ENCODE measurements at regions not wholly inside any gene's neighbourhood (a gene's known extent, or its start where the extent isn't known, plus 50 kb on each side); places are given as distances from the start of the nearest gene placed in this dataset.
"Not testable (repeated sequence)": the region's sequence is repeated elsewhere in the genome, so short reads cannot be mapped to it uniquely, and the experiment has no call there.

DNA sequence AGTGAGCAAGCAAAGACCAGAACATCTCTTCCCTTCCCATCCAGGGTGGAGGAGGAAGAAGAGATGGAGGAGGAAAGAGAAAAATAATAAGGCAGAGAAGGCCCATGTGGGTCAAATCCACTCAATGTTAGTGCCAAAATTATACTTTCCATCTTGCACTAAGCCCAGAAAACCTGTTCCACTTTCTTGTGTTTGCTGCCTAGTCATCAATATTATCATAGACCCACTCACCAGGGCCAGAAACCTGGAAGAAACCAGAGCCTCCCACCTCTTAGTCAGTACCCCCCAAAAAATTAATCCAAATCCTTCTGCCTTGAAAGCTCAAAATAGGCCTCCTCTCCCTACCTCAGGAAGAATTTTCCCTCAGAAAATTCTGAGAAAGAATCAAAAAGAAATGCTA lies 171.1 kb downstream of the SOD2 start:
- Histone ChIP-seq H3K9me3 (no peaks in the 10 kb centered on the region), H3K27me3 (no peaks in the 10 kb centered on the region), H3K27ac (no peak overlapping the region), H3K4me3 (replicated peaks in 1 of 3) (no peak overlapping the region), H3K4me1 (no peaks in the 10 kb centered on the region), H3K36me3 (no peaks in the 10 kb centered on the region)
- no peak for DNase-seq
- intact Hi-C loops (cut with DNase I), result no loop called here
- TF ChIP-seq POLR2A (IDR thresholded peaks at IDR 0.05), result no peak
- TF ChIP-seq, protein P1, sequence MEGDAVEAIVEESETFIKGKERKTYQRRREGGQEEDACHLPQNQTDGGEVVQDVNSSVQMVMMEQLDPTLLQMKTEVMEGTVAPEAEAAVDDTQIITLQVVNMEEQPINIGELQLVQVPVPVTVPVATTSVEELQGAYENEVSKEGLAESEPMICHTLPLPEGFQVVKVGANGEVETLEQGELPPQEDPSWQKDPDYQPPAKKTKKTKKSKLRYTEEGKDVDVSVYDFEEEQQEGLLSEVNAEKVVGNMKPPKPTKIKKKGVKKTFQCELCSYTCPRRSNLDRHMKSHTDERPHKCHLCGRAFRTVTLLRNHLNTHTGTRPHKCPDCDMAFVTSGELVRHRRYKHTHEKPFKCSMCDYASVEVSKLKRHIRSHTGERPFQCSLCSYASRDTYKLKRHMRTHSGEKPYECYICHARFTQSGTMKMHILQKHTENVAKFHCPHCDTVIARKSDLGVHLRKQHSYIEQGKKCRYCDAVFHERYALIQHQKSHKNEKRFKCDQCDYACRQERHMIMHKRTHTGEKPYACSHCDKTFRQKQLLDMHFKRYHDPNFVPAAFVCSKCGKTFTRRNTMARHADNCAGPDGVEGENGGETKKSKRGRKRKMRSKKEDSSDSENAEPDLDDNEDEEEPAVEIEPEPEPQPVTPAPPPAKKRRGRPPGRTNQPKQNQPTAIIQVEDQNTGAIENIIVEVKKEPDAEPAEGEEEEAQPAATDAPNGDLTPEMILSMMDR (IDR thresholded peaks at IDR 0.05), result no peak

GRCh38 chr6:159520002-159520401 lies 173.0 kb downstream of the SOD2 start:
- no peaks in the 10 kb centered on the region for H3K36me3 ChIP-seq
- no peaks in the 10 kb centered on the region for H3K4me1 ChIP-seq
- no peak for DNase-seq
- H3K9me3 ChIP-seq, result no peaks in the 10 kb centered on the region
- H3K27me3 ChIP-seq, result no peaks in the 10 kb centered on the region
- H3K27ac ChIP-seq, result no peak overlapping the region
- H3K4me3 ChIP-seq (replicated peaks in 1 of 3), result no peak overlapping the region
- intact Hi-C loops (cut with DNase I), result no loop called here
- TF ChIP-seq POLR2A (IDR thresholded peaks at IDR 0.05), result no peak
- TF ChIP-seq, protein P1 (IDR thresholded peaks at IDR 0.05), result no peak

DNA sequence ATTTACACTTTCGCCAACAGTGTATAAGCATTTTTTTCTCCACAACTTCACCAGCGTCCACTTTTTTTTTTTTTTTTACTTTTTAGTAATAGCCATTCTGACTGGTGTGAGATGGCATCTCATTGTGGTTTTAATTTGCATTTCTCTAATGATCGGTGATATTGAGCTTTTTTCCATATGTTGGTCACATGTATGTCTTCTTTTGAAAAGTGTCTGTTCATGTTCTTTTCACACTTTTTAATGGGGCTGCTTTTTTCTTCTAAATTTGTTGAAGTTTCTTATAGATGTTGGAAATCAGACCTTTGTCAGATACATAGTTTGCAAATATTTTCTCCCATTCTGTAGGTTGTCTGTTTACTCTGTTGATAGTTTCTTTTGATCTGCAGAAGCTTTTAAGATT lies 177.2 kb downstream of the SOD2 start:
- 95 to 96% methylated on average over 3 of the region's 3 CpGs for WGBS, 2 donors
- H3K9me3 ChIP-seq; H3K36me3 ChIP-seq; H3K27ac ChIP-seq; H3K4me1 ChIP-seq; H3K27me3 ChIP-seq; intact Hi-C loops (cut with DNase I); DNase-seq; H3K4me3 ChIP-seq (replicated peaks in 1 of 3): not testable (repeated sequence)

- TF ChIP-seq, protein P1 (IDR thresholded peaks at IDR 0.05), result no peak
- no peak for TF ChIP-seq POLR2A (IDR thresholded peaks at IDR 0.05)
- intact Hi-C loops (cut with DNase I), result no loop called here
- H3K36me3 ChIP-seq, result no peaks in the 10 kb centered on the region
- 66 to 69% methylated on average over 2 of the region's 2 CpGs for WGBS, 2 donors
- H3K27me3 ChIP-seq, result no peaks in the 10 kb centered on the region
- no peaks in the 10 kb centered on the region for H3K9me3 ChIP-seq
- H3K27ac ChIP-seq, result no peak overlapping the region
- DNase-seq, result no peak
- H3K4me1 ChIP-seq, result no peaks in the 10 kb centered on the region
- H3K4me3 ChIP-seq (replicated peaks in 1 of 3), result no peak overlapping the region
Measured at GRCh38 chr6:159513914-159514313, 179.1 kb downstream of the SOD2 start.

GRCh38 chr6:159513074-159513720 lies 179.8 kb downstream of the SOD2 start:
- Histone ChIP-seq H3K9me3 (no peaks in the 10 kb centered on the region), H3K27me3 (no peaks in the 10 kb centered on the region), H3K36me3 (no peaks in the 10 kb centered on the region), H3K4me1 (no peaks in the 10 kb centered on the region), H3K27ac (no peak overlapping the region), H3K4me3 (replicated peaks in 1 of 3) (no peak overlapping the region)
- no peak for DNase-seq
- intact Hi-C loops (cut with DNase I), result no loop called here
- WGBS, 2 donors, result 89% methylated on average over 7 of the region's 7 CpGs
- no peak for TF ChIP-seq POLR2A (IDR thresholded peaks at IDR 0.05)
- TF ChIP-seq, protein P1 (IDR thresholded peaks at IDR 0.05), result no peak

- H3K36me3 ChIP-seq, result no peaks in the 10 kb centered on the region
- no peaks in the 10 kb centered on the region for H3K9me3 ChIP-seq
- no peak overlapping the region for H3K27ac ChIP-seq
- no peaks in the 10 kb centered on the region for H3K27me3 ChIP-seq
- WGBS, 2 donors, result 50 to 53% methylated on average over 2 of the region's 2 CpGs
- TF ChIP-seq, protein P1 (IDR thresholded peaks at IDR 0.05), result no peak
- no peak for TF ChIP-seq POLR2A (IDR thresholded peaks at IDR 0.05)
- intact Hi-C loops (cut with DNase I), result no loop called here
- no peak overlapping the region for H3K4me3 ChIP-seq (replicated peaks in 1 of 3)
- DNase-seq, result no peak
- no peaks in the 10 kb centered on the region for H3K4me1 ChIP-seq
Measured at GRCh38 chr6:159512571-159512970, 180.5 kb downstream of the SOD2 start.

All from thyroid gland (tissue), 4 donors.